ENCODE measurements at regions not wholly inside any gene's neighbourhood (a gene's known extent, or its start where the extent isn't known, plus 50 kb on each side); places are given as distances from the start of the nearest gene placed in this dataset.
"Not testable (repeated sequence)": the region's sequence is repeated elsewhere in the genome, so short reads cannot be mapped to it uniquely, and the experiment has no call there.

DNA sequence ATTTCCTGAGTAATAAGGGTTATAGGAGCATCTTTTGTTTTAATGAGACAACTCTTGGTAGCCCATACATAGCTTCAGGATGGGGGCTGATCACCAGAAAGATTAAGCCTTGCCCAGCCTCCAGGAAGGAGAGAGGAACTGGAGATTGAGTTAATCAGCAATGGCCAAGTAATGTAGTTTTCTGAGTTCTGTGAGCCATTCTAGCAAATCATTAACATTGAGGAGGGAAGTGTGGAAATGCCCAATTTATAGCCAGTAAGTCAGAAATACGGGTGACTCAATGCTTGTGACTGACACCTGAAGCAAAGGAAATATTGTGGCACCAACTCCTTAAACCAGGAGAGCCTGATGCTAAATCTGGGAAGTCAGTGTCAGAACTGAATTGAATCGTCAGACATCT lies 205.1 kb upstream of the SRD5A2 start:
- H3K27ac ChIP-seq, result no peak overlapping the region
- H3K4me3 ChIP-seq, result no peak overlapping the region
- H3K4me1 ChIP-seq, result no peaks in the 10 kb centered on the region
- H3K4me2 ChIP-seq, result no peak overlapping the region
- H3K9ac ChIP-seq, result no peak overlapping the region
- H3K9me3 ChIP-seq (replicated peaks in 1 of 11), result peaks cover 4 to 22% (median 9%) of the 10 kb centered on the region in 11 experiments; a peak in 17 of 22 replicates
- no peak for TF ChIP-seq Cebpa-rat (IDR thresholded peaks at IDR 0.05)
- no peaks in the 10 kb centered on the region for H4K20me1 ChIP-seq
- H3K27me3 ChIP-seq, result no peaks in the 10 kb centered on the region
- no peaks in the 10 kb centered on the region for H3K36me3 ChIP-seq

DNA sequence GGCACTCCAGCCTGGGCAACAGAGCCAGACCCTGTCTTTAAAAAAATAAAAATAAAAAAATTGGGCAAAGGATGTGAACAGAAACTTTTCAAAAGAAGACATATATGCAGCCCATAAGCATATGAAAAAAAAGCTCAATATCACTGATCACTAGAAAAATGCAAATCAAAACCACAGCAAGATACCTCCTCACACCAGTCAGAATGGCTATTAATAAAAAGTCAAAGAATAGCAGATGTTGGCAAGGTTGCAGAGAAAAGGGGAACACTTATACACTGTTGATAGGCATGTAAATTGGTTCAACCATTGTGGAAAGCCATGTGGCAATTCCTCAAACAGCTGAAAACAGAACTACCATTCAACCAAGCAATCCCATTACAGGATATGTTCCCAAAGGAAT lies 204.1 kb upstream of the SRD5A2 start:
- no peaks in the 10 kb centered on the region for H3K36me3 ChIP-seq
- no peak overlapping the region for H3K27ac ChIP-seq
- peaks cover 4 to 27% (median 9%) of the 10 kb centered on the region in 11 experiments; a peak in 17 of 22 replicates for H3K9me3 ChIP-seq (replicated peaks in 1 of 11)
- no peaks in the 10 kb centered on the region for H3K27me3 ChIP-seq
- H3K9ac ChIP-seq, result no peak overlapping the region
- TF ChIP-seq Cebpa-rat (IDR thresholded peaks at IDR 0.05), result no peak
- H3K4me2 ChIP-seq, result no peak overlapping the region
- no peaks in the 10 kb centered on the region for H4K20me1 ChIP-seq
- no peak overlapping the region for H3K4me3 ChIP-seq
- no peaks in the 10 kb centered on the region for H3K4me1 ChIP-seq

DNA sequence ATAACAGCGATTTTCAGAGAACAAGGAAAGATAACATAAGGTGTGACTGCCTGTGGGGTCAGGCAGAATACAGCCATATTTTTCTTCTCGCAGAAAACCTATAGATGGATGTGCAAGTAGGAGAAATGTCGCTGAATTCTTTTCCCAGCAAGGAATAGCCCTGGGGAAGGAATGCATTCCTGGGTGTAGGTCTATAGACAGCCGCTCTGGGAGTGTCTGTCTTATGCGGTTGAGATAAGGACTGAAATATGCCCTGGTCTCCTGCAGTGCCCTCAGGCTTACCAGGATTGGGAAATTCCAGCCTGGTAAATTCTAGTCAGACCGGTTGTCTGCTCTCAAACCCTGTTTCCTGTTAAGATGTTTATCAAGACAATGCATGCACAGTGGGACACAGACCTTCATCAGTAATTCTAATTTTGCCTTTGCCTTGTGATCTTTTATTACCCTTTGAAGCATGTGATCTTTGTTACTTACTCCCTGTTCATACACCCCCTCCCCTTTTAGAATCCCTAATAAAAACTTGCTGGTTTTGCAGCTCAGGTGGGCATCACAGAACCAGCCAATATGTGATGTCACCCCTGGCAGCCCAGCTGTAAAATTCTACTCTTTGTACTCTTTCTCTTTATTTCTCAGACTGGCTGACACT lies 202.8 kb upstream of the SRD5A2 start:
- not testable (repeated sequence) for H3K36me3 ChIP-seq, H3K27me3 ChIP-seq, H3K4me2 ChIP-seq, H3K4me3 ChIP-seq, H3K27ac ChIP-seq, H3K4me1 ChIP-seq, H3K9ac ChIP-seq, H4K20me1 ChIP-seq
- peaks cover 4 to 27% (median 9%) of the 10 kb centered on the region in 11 experiments; a peak in 17 of 22 replicates for H3K9me3 ChIP-seq (replicated peaks in 1 of 11)

DNA sequence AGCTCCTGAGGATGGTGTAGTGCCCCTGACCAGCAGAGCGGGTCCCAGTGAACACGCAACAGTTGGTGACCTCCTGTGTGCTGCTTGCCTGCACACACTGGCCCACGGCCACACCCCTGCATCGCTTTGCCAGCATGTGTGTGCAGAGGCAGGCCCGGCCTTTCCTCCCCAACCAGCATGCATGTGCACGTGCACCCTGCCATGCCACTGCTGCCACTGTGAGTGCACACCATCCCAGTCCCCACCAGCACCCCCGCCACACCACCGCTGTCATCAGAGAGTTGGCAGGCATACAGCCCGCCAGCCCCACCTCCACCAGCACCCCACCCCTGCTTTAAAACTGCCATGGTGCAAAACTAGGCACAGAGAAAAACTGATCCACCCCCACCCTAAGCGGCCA lies 197.4 kb upstream of the SRD5A2 start:
- Histone ChIP-seq H4K20me1 (no peaks in the 10 kb centered on the region), H3K9me3 (replicated peaks in 1 of 11) (peaks cover 0 to 12% (median under 1%) of the 10 kb centered on the region in 11 experiments; a peak in 10 of 22 replicates), H3K9ac (no peak overlapping the region), H3K27me3 (no peaks in the 10 kb centered on the region), H3K27ac (no peak overlapping the region), H3K4me1 (no peaks in the 10 kb centered on the region), H3K4me2 (no peak overlapping the region), H3K36me3 (no peaks in the 10 kb centered on the region), H3K4me3 (no peak overlapping the region)
- TF ChIP-seq Cebpa-rat (IDR thresholded peaks at IDR 0.05), result no peak

DNA sequence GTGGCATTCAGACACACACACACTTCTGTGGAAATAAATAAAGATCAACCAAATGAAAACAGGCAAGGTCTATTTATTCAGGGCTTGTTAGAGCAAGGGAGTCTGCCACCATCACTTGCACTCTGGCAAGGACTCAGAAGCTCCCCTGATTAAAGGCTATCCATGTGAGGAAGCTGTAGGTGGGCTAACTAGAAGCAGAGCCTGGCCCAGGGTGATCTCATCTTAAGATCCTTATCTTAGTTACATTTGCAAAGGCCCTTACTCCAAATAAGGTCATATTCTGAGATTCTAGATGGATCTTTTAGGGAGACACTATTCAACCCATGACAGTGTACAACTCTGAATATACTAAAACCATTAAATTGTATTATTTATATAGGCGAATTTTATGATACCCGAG lies 190.0 kb upstream of the SRD5A2 start:
- Histone ChIP-seq H3K36me3 (no peaks in the 10 kb centered on the region), H3K27ac (no peak overlapping the region), H3K9ac (no peak overlapping the region), H3K4me3 (no peak overlapping the region), H3K4me2 (no peak overlapping the region), H3K4me1 (no peaks in the 10 kb centered on the region), H3K9me3 (replicated peaks in 1 of 11) (no peaks in the 10 kb centered on the region), H4K20me1 (no peaks in the 10 kb centered on the region), H3K27me3 (no peaks in the 10 kb centered on the region)
- TF ChIP-seq Cebpa-rat (IDR thresholded peaks at IDR 0.05), result no peak

DNA sequence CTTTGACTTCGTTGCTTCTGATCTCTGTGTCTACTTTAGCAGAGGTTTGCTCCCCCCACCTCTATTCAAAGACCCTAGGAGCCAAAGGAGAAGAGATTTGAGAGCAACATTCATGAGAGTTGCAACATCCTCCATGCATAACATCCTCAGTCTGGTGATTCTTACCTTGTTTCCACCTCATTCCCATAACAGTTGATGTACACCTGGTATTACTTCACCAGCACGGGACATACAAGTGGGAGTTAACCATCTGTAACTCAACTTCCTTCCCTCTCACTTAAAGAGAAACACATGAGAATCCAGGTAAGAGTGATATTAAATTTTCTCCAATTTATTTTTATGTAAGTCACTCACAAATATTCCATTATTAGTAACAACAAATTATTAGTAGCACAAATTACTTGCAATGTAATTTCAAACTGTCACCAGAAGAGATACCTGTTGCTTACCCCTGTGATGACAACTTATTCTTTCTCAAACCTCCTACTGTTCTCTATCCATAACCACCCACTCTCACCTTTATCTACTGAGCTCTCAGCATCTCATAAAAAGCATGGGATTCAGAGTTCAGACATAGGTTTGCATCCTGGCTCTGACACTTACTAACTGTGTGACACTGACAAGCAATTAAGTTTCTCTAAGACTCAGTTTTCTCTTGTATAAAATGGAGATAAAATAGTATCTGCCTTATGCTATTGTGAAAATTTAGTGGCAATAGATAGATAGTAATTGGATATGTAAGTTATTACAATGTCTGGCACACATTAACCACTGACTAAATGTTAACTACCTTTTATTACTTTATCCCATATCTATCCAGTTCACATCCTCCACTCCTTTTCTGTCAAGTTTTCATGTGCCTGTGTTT lies 184.6 kb upstream of the SRD5A2 start:
- H3K4me3 ChIP-seq, result no peak overlapping the region
- no peak for TF ChIP-seq Cebpa-rat (IDR thresholded peaks at IDR 0.05)
- H3K4me1 ChIP-seq, result no peaks in the 10 kb centered on the region
- H3K27ac ChIP-seq, result no peak overlapping the region
- no peak overlapping the region for H3K9ac ChIP-seq
- H3K36me3 ChIP-seq, result no peaks in the 10 kb centered on the region
- no peaks in the 10 kb centered on the region for H4K20me1 ChIP-seq
- peaks cover 0 to 6% (median 0%) of the 10 kb centered on the region in 11 experiments; a peak in 2 of 22 replicates for H3K9me3 ChIP-seq (replicated peaks in 1 of 11)
- H3K4me2 ChIP-seq, result no peak overlapping the region
- no peaks in the 10 kb centered on the region for H3K27me3 ChIP-seq

DNA sequence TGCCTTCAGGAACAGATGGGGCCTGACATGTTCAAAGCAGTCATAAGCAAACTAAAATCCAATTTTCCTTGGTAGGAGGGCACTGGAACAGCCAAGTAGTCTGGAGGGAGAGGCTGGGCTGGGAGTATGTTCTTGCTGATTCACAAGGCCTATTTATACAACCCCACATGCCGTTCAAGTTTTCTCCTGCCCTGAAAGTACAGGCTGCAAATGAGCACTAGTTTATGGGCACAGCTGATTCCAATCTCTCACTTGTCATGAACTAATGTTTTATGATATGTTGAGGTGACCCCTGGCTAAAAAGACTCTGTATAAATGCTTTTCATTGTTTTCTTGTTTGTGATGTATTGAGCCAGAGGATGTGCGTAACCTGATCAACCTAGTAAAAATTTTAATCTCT lies 183.4 kb upstream of the SRD5A2 start:
- H3K27ac ChIP-seq, result no peak overlapping the region
- no peaks in the 10 kb centered on the region for H3K36me3 ChIP-seq
- no peaks in the 10 kb centered on the region for H3K27me3 ChIP-seq
- no peak overlapping the region for H3K4me2 ChIP-seq
- peaks cover 0 to 6% (median 0%) of the 10 kb centered on the region in 11 experiments; a peak in 2 of 22 replicates for H3K9me3 ChIP-seq (replicated peaks in 1 of 11)
- no peak overlapping the region for H3K4me3 ChIP-seq
- no peaks in the 10 kb centered on the region for H3K4me1 ChIP-seq
- H4K20me1 ChIP-seq, result no peaks in the 10 kb centered on the region
- TF ChIP-seq Cebpa-rat (IDR thresholded peaks at IDR 0.05), result no peak
- H3K9ac ChIP-seq, result no peak overlapping the region

DNA sequence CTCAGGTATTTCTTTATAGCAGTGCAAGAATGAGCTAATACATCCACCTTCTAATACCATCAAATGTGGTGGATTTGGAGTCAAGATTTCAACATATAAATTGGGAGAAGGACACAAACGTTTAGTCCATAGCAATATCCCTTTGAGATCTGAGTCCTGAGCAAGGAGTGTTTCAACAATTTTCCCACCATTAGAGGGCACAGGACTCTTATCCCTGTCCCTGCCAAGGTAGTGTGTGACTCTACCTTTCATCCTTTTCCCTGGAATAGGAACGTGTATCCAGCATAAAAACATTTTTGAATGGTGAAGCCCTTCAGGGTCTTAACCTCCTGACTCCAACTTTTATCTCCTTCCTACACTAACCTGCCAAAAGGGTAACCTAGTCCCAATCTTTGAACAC lies 181.3 kb upstream of the SRD5A2 start:
- Histone ChIP-seq H3K4me1 (no peaks in the 10 kb centered on the region), H3K27me3 (no peaks in the 10 kb centered on the region), H3K4me2 (no peak overlapping the region), H3K4me3 (no peak overlapping the region), H3K36me3 (no peaks in the 10 kb centered on the region), H4K20me1 (no peaks in the 10 kb centered on the region), H3K9me3 (replicated peaks in 1 of 11) (peaks cover 0 to 6% (median 0%) of the 10 kb centered on the region in 11 experiments; a peak in 2 of 22 replicates), H3K27ac (no peak overlapping the region), H3K9ac (no peak overlapping the region)
- no peak for TF ChIP-seq Cebpa-rat (IDR thresholded peaks at IDR 0.05)

DNA sequence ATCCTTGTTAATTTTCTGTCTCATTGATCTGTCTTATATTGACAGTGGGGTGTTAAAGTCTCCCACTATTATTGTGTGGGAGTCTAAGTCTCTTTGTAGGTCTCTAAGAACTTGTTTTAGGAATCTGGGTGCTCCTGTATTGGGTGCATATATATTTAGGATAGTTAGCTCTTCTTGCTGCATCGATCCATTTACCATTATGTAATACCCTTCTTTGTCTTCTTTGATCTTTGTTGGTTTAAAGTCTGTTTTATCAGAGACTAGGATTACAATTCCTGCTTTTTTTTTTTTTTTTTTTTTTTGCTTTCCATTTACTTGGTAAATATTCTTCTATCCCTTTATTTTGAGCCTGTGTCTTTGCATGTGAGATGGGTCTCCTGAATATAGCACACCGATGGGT lies 176.6 kb upstream of the SRD5A2 start:
- not testable (repeated sequence) for H3K27ac ChIP-seq, H3K4me1 ChIP-seq, H3K27me3 ChIP-seq, H3K9ac ChIP-seq, H4K20me1 ChIP-seq, H3K36me3 ChIP-seq, H3K4me2 ChIP-seq, H3K4me3 ChIP-seq
- peaks cover 0 to 15% (median 4%) of the 10 kb centered on the region in 11 experiments; a peak in 9 of 22 replicates for H3K9me3 ChIP-seq (replicated peaks in 1 of 11)

DNA sequence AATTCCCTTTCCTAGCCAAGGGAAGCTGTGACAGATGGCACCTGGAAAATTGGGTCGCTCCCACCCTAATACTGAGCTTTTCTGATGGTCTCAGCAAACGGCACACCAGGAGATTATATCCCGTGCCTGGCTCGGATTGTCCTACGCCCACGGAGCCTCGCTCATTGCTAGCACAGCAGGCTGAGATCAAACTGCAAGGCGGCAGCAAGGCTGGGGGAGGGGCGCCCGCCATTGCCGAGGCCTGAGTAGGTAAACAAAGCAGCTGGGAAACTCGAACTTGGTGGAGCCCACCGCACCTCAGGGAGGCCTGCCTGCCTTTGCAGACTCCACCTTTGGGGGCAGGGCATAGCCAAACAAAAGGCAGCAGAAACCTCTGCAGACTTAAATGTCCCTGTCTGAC lies 168.0 kb upstream of the SRD5A2 start:
- peaks cover 9 to 28% (median 17%) of the 10 kb centered on the region in 11 experiments; a peak in 21 of 22 replicates for H3K9me3 ChIP-seq (replicated peaks in 1 of 11)
- H3K4me2 ChIP-seq, H3K27ac ChIP-seq, H3K36me3 ChIP-seq, H3K4me1 ChIP-seq, H4K20me1 ChIP-seq, H3K4me3 ChIP-seq, H3K27me3 ChIP-seq, H3K9ac ChIP-seq: not testable (repeated sequence)

Data from BLaER1 treated with 17β-estradiol and CSF1 and Interleukin-3, amounts not matched to agents 10 nM and 100 nM (cell line).